Activated T-helper 9 cell treated with anti-CD3 and anti-CD28 coated beads, Interleukin-2, amount 50 U/mL, for 16 hours (primary cell): ENCODE measurements at regions not wholly inside any gene's neighbourhood (a gene's known extent, or its start where the extent isn't known, plus 50 kb on each side); places are given as distances from the start of the nearest gene placed in this dataset.
"Not testable (repeated sequence)": the region's sequence is repeated elsewhere in the genome, so short reads cannot be mapped to it uniquely, and the experiment has no call there.

Source experiments
- DNase-seq: peaks from one replicate; pipeline ENCODE4 v3.0.0-alpha.2; 2020; ENCODE audit warnings: low read depth

DNA sequence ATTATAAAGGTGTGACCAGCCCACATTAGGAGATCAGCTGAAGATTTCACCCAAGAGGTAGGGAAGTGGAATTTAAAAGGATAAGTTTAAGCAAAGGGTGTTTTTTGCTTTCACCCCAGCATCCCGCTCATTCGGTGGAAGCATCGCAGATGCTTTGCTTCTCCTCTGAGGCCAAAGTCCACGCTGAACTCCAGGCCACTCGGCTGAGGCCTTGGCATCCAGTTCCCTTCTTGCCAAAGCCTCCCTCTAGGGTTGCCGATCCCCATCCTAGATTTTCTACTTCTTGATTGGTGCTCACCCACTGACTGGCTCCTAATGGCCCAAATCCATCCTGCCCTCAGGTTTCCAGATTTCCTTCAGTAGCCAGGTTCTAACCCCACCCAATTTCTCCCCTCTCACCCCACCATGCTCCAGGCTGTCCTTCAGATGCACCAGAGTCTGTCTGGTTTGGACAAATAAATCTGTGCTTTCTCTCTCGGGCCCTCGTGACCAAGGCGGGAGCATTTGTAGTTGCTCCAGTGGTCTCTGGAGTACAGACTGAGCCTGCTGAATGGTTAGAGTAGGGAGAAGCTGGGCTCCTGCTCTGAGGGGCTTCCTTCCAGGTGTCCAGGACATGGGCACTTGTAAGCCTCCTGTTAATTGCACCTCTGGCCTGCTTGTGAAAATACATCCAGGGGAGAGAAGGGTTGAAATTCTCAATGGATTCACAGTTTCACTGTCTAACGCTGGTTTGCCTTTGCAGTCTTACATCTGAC is 193.2 kb downstream of the C1orf94 start:
- DNase-seq: no peak

DNA sequence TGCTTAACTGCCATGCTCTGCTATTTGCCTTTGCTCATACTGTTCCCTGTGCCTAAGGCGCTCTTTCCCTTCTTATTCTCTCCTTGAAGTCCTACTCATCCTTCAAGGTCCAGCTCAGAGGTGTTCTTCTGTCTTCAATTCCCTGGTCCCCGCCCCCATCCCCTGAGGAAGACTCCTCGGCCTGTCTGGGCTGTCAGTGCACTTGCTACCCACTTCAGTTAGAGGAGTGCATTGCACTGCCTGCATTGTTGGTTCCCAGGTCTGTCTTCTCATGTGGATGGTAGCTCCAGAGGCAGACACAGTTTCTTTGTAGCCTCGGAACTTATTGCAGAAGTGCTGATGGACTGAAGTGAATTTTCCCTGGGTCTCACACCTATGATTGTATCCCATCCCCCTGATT is 194.0 kb downstream of the C1orf94 start:
- no peak for DNase-seq

DNA sequence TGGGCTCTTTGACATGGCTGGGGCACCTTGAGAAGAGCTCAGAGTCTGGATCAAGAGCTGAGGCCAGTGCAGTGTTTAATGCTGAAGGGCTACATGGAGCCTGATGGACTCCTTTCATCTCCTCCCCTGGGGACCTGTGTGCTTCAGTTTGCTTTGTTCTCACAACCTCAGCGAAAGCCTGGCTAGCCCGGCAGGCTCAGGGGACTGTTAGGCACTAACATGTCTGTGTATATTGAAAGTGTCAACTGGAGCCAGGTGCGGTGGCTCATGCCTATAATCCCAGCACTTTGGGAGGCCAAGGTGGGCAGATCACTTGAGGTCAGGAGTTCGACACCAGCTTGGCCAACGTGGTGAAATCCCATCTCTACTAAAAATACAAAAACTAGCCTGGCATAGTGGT is 194.5 kb downstream of the C1orf94 start:
- not testable (repeated sequence) for DNase-seq

DNA sequence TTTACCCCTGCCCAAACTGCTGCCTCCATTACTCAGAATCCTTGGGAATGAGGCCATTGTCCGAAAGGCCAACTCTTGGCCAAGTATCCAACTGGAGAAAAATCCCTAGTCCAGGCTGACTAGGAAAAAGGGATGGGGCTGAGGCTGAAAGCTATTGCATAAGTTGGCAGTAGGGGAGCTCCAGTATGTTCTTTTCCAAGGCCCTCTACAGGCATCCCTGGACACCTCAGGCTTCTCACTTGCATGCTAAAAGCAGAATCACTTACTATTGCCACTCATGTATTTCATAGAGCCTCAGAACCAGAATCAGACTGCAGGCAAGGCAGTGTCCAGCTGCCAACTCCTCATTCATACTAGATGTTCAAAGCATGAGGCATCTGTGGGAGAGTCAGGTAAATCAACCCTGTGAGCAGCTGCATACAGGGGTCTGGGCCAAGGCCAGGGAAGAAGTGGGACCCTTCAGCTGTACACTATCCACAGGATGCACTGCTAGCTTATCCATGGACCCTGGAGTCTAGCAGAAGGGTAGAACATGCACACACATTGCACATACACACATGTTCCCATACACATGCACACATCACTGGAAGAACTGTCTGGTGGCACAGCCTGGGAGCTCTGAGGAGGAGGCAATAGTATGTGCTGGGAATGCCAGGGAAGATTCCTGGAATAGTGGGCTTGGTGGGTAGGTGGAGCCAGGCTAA is 195.3 kb downstream of the C1orf94 start:
- no peak for DNase-seq

DNA sequence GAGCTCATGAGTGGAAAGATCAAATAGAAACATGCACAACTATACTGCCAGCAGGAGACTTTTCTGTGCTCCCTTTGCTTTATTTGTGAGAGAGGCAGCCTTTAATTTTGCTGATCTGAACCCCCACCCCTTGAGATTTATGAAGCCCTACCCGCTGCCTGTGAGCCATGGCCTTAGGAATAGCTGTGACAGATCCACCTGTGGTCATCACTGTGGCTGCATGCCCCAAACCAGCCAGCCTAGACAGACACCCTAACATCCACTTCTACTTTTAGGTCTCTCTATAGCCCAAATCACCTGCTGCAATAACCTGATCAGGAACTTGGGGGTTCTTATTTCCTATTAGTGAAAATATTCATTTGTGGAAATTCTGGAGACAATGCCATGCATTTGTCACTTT is 196.2 kb downstream of the C1orf94 start:
- DNase-seq: no peak

DNA sequence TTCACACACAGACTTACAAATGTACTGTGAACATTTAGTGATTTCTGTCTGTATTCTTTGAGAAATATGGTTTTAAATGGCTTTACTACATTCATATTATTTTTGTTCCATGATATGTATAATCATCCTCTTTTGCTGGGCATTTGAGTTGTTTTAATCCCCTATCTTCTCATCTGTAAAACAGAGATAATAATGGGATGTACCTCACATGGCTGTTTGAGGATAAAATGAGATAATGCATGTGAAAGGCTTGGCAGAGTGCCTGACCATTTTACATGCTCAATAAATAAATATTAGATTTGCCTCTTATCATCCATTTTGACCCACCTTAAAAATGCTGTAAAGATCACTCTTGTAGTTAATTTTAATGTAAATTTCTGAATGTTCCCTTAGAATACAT is 197.2 kb downstream of the C1orf94 start:
- no peak for DNase-seq

DNA sequence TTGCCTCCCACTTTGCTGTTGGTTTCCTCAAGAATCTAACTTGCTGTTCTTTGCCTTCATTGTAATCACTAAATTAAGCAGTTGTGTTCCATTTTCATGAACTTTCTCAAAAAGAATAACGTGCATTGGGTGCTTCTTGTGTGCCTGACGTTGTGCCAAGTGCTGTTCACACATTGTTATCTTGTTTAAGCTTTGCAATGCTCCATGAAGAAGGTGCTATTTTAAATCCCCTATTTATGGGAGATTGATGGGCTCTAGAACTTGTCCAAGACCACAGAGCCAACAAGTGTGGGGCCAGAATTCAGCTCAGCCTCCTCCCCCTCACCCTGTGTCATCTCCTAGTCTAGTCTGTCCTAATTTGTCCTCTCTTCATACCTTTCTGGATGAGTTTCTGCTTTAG is 199.8 kb downstream of the C1orf94 start:
- no peak for DNase-seq

DNA sequence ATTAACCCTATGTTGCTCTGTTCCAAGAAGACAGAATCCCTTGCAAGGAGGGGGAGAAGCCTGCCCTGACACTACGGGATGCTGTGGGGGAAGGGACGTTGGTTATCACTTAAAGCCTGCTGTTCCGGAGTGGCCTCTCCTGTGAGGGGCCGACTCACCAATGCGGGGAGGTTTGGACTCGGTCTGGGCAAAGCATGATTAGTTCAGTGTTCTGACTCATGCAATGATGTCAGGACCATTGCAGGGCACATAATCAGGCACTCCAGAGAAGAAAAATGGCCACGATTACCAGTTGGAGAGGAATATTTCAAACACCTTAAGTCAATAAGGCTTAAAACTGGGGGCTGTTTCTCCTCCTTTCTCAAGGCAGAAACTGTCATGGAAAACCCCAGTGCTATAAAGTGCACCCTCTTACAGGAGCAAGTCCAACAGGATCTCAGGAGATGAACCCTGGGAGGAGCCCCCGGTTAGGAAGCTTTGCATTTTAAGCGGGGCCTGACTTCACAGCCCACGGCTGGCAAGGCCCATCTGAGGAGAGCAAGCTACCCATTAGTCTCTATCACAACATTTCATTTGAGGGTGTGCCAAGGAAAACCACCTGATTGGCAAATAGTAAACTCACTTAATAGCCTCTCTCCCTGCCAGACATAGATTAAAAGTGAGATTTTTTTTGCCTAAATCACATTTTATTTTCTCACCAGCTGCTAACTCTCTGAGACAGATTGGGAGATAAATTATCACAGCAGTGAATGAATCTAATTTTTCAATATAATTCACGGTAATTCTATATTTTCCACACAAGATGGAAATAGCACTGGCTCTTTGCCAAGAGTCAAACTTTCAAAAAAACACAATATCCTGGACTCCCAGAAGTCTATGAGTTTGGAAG is 202.5 kb downstream of the C1orf94 start:
- DNase-seq: no peak

DNA sequence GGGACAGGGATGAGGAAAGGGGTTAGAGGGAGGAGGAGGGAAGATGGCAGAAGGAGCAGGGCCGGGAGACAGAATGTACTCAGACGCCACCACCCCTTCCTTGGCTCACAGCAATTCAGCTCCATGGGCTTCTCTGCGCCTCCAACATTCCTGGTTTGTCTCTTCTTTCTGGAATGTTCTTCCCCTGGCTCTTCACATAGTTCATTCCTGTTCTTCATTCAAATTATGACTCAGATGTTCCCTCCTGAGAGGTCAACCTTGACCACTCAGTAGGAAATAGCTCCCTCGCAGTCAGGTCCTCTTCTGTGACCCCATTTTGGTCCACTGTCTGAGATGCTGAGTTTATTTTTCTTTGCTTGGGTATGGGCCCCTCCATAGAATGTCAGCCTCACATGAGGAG is 203.2 kb downstream of the C1orf94 start:
- DNase-seq: no peak

DNA sequence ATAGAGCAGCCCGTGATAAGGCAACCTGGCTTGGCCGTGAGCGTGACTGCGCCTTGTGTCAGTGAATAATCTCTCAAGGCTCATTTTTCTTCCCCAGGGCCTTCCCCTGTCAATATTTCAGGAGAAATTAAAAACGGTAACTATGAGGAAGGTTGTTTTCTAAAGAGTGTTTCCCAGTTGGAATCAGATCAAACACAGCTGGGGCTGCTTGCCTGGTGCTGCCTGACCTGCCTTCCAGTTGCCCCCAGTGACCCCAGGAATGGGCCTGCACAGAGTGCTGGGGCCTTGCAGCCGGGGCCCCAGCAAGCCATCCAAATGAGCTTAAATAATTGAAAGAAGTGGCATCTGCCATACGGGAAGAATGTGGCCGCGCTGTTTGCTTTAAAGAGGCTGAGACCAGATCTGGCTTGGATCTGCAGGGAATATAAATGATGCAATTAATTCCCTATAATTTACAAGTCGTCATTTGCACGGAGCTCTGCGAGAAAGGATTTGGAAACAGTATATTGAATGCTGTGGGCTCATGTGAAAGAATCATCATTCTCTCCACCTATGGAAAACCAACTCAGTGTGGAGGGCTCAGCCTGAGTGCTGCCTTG is 203.9 kb downstream of the C1orf94 start:
- DNase-seq: no peak

DNA sequence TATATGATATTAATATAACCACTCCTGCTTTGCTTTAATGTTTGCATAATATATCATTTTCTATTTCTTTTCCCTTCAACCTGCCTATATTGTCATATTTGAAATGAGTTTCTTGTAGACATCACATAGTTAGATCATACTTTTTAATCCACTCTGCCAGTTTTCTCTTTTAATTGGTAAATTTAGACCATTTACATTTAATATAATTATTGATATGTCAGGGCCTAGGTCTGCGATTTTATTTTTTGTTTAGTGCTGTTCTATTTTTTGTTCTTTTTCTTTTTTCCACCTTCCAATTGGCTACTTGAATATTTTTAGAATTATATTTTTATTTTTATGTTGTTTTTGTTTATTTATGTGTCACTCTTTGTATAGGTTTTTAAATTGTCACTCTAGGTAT is 213.3 kb downstream of the C1orf94 start:
- no peak for DNase-seq

DNA sequence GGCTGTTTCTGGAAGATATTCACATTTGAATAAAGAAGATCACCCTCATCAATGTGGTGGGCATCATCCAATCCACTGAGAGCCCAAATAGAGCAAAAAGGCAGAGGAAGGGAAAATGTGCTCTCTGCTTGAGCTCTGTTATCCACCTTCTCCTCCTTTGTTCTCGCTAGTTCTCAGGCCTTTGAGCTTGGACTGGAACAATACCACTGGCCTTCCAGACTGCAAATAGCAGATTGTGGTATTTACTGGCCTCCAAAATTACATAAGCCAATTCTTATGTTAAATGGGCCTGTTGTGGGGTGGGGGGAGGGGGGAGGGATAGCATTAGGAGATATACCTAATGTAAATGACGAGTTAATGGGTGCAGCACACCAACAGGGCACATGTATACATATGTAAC is 219.3 kb downstream of the C1orf94 start:
- no peak for DNase-seq

DNA sequence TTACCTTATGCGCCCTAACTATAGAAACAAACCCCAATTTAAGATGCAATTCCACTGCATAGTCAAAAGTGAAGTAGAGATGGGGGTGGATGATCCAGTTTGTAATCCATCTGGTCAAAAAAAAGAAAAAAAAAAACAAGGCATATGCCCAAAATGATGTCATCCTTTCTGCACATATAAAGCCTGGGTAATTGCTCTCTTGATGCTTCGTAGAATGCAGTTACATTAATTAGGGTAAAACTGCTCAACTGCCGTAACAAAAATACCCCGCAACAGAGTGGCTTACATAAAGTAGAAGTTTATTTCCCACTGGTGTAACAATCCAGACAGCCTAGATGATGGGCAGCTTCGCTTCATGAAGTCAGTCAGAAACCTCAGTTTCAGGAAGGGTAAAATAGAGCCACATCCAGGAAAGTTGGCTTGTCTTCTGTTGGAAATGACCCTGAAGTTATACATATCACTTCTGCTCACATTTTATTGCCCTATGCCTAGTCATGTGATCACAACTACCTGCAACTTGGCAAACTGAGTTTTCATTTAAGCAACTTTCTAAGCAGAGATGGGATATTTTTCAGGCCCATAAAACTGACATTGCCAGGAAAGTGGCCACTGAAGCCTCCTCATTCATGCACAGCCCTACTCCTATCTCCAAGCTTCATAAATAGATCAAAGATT is 221.7 kb downstream of the C1orf94 start:
- DNase-seq: no peak

DNA sequence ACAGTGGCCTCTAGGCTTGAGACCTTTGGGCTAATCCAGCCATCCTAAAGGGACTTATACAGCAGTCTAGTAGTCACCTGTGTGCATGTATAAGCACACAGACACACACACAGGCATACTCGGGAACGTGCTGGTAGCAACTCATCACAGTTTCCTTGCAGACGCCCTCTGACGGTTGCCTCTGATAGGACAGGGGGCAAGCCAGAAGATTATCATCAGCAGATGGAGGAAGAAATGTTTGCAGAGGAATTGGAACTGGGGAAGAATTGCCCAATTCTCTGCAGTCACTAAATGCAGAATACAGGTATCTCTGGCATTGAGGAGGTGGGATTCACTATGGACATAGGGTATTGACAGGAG is 222.2 kb downstream of the C1orf94 start:
- no peak for DNase-seq

DNA sequence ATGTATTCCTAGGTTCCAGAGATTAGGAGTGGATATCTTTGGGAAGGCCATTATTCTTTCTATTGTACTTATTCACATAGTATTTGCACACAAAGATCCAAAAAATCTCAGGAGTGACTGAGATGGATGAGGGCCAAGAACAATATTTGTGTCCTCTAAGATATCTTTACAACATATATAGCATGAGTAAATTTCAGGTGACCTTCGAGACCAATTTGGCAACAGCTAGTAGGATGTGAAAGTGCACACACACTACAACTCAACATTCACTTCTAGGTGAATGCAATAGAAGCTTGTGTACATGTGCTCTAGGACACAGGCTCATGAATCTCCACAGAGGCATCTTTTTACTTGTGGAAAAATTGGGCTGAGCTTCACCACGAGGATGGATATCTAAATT is 224.0 kb downstream of the C1orf94 start:
- DNase-seq: no peak

DNA sequence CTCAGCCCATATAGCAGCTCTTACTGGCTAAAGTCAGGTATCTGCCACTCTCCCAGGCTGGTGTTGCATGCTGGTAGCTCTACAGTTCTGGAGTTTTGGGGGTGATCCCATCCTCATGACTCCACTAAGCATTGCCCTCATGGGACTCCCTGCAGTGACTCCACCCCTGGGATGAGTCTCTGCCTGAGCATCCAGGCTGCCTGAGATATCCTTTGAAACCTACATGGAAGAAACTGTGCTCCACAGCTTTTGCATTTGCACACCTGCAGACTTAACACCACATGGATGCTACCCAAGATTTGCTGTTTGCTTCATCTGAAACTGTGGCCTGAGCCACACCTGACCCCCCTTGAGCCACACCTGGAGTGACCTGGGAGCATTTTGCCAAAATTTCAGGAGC is 226.4 kb downstream of the C1orf94 start:
- DNase-seq: no peak

DNA sequence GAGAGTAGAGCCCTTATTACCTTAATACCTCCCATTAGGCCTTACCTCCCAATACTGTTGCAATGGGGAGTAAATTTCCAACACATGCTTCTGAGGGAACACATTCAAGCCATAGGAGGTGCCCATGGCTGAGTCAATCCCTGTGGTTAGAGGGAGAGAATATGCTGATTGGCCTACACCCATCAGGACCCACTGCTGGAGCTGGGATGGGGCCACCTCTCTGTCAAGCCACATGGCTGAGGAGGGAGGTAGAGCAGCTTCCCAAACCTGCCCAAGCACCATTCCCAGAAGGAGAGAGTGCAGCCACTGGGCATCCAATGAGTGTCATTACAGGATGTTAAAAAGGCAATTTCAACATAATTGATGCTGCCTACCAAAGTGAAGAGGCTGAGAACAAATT is 228.1 kb downstream of the C1orf94 start:
- no peak for DNase-seq

DNA sequence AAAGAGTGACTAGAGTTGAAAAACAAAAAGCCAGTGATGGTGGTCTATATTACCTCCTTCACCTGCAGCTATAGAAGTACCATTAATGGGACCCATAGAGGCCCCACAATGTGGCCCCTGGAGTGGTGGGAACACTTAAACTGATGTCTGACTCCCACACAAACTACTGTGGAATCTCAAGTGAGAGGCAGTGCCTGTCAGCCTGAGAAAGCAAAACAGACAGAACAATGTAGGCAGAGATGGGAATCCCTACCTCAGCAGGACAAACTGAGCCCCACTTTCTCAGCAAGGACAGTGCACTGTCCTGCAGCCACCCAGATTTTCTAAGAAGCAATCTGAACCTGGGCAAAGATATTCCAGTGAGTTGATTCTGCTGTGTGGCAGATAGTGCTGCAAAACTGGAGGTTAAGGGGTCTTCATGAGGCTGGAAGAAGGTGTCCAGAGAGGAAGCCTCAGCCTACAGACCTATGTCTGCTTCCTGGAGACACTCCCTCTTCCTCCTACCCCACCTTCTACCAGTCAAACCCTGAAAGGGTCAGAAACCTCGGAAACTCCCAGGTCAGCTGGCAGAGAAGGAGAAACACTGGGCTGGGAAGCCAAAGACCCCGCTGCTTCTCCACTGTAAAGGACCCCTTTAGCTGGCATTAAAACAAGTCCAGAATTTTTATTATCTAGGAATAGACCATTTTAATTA is 228.7 kb downstream of the C1orf94 start:
- DNase-seq: no peak

DNA sequence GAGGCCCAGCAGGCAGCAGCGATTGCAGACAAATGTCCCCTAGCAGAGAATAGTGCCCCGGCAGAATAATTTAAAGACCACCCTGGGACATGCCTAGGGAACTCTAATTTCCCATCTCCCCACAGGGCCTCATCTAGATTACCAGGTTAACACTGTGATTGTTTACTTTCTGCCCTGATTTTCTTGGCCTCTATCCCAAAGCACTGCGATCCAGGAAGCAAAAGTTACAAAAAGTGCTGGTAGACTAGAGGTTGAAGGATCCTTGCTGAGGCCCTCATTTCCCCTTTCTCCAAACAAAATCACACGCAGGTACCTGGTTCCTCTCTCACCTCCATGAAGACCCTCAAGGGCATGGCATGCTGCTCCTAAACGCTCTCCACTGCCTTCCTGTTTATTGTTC is 229.7 kb downstream of the C1orf94 start:
- DNase-seq: no peak

DNA sequence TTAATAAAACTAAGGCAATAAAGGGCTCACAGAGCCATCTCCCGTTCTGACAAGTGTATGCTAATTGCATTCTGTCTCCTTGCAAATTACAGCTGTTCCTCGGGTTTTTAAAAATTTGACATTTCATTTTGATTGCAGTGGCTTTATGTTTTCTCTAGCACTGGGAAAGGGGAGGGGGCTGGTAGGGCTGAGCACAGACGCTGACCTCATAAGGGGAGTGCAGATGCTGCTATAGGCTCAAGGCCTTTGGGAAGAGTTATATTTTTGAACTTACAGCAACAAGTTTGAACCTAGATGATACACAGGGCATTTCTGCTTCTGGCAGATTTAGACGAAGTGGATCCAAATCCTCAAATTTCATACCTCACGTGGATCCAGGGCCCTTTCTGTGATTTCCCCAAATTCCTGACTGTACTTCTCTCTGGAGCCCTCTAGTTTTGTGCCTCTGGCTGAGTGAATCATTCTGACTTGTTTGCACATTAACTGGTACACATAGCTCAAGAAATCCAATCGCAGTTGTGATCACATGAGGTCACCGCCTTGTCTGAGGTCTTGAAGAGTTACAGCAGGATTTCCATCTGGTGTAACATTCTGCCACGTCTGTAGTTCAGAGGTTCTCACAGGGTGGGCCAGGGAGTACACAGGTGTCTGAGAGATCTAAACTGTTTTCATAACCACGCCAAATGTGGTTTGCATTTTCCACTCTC is 230.3 kb downstream of the C1orf94 start:
- no peak for DNase-seq

DNA sequence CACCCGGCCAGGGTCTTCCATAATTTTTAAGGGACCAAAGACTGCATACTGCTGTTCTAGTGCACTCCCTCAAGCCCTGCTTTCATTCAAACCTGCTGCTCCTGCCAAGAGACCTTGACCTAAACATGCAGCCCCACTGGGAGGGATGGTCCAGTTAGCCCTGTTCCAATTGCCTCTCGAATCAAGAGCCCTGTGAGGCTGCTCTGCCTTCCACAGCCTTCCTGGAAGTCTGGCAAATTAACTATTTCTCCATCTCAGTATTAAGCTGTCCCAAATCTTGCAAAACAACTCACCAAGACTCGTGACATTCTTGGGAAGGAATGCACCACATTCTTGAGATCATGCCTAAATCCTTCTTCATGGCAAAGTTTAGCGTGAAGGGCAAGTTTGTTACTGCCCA is 231.3 kb downstream of the C1orf94 start:
- DNase-seq: no peak
